ENCODE measurements at regions not wholly inside any gene's neighbourhood (a gene's known extent, or its start where the extent isn't known, plus 50 kb on each side); places are given as distances from the start of the nearest gene placed in this dataset.
"Not testable (repeated sequence)": the region's sequence is repeated elsewhere in the genome, so short reads cannot be mapped to it uniquely, and the experiment has no call there.

DNA sequence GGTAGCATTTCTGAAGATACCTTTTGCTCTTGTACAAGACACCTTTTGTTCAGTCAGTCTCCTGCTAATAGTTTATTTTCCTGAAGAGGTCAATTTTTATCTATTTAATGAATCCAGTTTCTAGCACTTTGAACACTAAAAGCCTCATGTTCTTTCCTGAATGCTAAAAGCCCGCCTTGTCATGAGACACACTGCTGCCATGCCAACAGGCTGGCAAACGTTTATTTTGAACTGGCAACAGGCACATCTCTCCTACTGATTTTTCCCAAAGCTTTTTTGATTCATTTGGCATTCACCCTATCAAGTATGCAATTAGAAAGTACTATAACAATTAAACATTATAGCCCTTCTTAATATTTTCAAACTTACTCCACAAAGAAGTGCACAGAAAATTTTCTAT, 421.2 kb upstream of the EYS start:
- TF ChIP-seq, protein P1, sequence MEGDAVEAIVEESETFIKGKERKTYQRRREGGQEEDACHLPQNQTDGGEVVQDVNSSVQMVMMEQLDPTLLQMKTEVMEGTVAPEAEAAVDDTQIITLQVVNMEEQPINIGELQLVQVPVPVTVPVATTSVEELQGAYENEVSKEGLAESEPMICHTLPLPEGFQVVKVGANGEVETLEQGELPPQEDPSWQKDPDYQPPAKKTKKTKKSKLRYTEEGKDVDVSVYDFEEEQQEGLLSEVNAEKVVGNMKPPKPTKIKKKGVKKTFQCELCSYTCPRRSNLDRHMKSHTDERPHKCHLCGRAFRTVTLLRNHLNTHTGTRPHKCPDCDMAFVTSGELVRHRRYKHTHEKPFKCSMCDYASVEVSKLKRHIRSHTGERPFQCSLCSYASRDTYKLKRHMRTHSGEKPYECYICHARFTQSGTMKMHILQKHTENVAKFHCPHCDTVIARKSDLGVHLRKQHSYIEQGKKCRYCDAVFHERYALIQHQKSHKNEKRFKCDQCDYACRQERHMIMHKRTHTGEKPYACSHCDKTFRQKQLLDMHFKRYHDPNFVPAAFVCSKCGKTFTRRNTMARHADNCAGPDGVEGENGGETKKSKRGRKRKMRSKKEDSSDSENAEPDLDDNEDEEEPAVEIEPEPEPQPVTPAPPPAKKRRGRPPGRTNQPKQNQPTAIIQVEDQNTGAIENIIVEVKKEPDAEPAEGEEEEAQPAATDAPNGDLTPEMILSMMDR (IDR thresholded peaks at IDR 0.05; ENCODE audit: control insufficient read depth, insufficient read depth, low read depth, low read length, missing control alignments), result no peak
- no peak overlapping the region for H3K4me3 ChIP-seq (ENCODE audit: control insufficient read depth, low read depth, low read length)
- DNase-seq (ENCODE audit: low read depth), result no peak

DNA sequence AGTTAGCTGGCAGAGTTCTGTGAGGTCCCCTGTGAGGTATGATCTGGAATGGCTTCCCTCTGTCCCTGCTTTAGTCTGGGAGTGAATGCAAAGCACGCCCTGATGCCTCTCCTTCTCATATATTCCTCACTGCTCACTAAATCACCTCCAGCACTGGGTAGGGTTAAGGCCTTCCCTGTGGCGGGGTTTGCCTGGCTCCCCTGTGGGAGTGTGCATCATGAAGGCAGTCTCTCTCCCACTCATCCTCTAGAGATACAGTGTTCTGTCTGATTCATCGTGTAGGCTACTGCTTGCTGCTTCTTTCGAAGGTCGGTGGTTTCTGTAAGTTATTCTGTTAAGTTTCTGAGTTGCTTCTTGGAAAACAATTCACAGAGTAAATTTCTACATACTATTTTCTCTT, 420.0 kb upstream of the EYS start:
- TF ChIP-seq, protein P1 (IDR thresholded peaks at IDR 0.05; ENCODE audit: control insufficient read depth, insufficient read depth, low read depth, low read length, missing control alignments), result no peak
- H3K4me3 ChIP-seq (ENCODE audit: control insufficient read depth, low read depth, low read length), result no peak overlapping the region

GRCh38 chr6:66126358-66126757, 419.3 kb upstream of the EYS start:
- H3K4me3 ChIP-seq (ENCODE audit: control insufficient read depth, low read depth, low read length), result no peak overlapping the region
- TF ChIP-seq, protein P1 (IDR thresholded peaks at IDR 0.05; ENCODE audit: control insufficient read depth, insufficient read depth, low read depth, low read length, missing control alignments), result no peak
- DNase-seq (ENCODE audit: low read depth), result no peak

More for the DNA sequence above, 420.0 kb upstream of the EYS start:
- no peak for DNase-seq (ENCODE audit: low read depth)

- DNase-seq (ENCODE audit: low read depth), result no peak
- H3K4me3 ChIP-seq (ENCODE audit: control insufficient read depth, low read depth, low read length), result no peak overlapping the region
- TF ChIP-seq, protein P1 (IDR thresholded peaks at IDR 0.05; ENCODE audit: control insufficient read depth, insufficient read depth, low read depth, low read length, missing control alignments), result no peak
These were observed 396.9 kb upstream of the EYS start for GRCh38 chr6:66103954-66104353.

DNA sequence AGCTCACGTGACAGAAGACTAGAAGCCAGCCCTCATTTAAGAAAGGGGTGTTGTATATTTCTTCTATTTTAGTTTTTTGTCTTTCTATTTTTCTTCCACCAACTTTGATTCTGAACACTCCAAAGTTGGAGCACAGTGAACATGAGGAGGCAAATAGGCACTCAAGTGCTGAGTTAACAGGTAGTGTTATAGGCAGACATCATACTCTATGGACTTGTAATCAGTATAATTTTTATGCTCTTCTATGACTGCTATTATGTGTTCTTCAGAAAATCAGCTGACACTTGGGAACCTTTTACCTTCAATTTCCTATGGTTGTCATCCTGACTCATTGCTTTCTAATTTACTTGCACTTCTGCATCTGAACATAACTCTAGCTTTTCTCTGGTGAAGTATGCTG, 396.3 kb upstream of the EYS start:
- TF ChIP-seq, protein P1 (IDR thresholded peaks at IDR 0.05; ENCODE audit: control insufficient read depth, insufficient read depth, low read depth, low read length, missing control alignments), result no peak
- H3K4me3 ChIP-seq (ENCODE audit: control insufficient read depth, low read depth, low read length), result no peak overlapping the region
- DNase-seq (ENCODE audit: low read depth), result no peak

GRCh38 chr6:66096679-66097078, 389.7 kb upstream of the EYS start:
- no peak overlapping the region for H3K4me3 ChIP-seq (ENCODE audit: control insufficient read depth, low read depth, low read length)
- TF ChIP-seq, protein P1 (IDR thresholded peaks at IDR 0.05; ENCODE audit: control insufficient read depth, insufficient read depth, low read depth, low read length, missing control alignments), result no peak
- DNase-seq (ENCODE audit: low read depth), result no peak

DNA sequence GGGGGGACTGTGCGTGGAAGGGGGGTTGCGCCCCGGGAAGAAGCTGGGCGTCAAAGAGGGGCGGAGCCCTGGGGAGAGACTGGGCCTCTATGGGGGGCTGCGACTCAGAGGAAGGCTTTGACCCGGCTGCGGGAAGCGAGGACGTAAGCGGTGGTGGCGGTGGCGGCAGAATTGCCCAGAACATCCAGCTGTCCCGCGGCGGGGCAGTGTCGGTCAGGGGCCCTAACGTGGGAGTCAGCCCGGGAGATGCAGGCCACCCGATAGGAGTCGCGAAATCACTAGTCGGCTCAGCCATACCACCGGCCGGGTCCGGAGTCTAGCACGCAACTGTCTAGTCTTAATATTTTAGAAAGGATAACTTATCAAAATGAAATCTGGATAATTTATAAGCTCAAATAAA, 387.6 kb upstream of the EYS start:
- DNase-seq (ENCODE audit: low read depth), result no peak
- no peak overlapping the region for H3K4me3 ChIP-seq (ENCODE audit: control insufficient read depth, low read depth, low read length)
- TF ChIP-seq, protein P1 (IDR thresholded peaks at IDR 0.05; ENCODE audit: control insufficient read depth, insufficient read depth, low read depth, low read length, missing control alignments), result no peak

GRCh38 chr6:66092306-66092705, 385.3 kb upstream of the EYS start:
- DNase-seq (ENCODE audit: low read depth), result not testable (repeated sequence)

More at GRCh38 chr6:66092306-66092705, 385.3 kb upstream of the EYS start:
- not testable (repeated sequence) for H3K4me3 ChIP-seq (ENCODE audit: control insufficient read depth, low read depth, low read length)

Measured in AG09309 (cell line).